ENCODE measurements at regions not wholly inside any gene's neighbourhood (a gene's known extent, or its start where the extent isn't known, plus 50 kb on each side); places are given as distances from the start of the nearest gene placed in this dataset.
"Not testable (repeated sequence)": the region's sequence is repeated elsewhere in the genome, so short reads cannot be mapped to it uniquely, and the experiment has no call there.

DNA sequence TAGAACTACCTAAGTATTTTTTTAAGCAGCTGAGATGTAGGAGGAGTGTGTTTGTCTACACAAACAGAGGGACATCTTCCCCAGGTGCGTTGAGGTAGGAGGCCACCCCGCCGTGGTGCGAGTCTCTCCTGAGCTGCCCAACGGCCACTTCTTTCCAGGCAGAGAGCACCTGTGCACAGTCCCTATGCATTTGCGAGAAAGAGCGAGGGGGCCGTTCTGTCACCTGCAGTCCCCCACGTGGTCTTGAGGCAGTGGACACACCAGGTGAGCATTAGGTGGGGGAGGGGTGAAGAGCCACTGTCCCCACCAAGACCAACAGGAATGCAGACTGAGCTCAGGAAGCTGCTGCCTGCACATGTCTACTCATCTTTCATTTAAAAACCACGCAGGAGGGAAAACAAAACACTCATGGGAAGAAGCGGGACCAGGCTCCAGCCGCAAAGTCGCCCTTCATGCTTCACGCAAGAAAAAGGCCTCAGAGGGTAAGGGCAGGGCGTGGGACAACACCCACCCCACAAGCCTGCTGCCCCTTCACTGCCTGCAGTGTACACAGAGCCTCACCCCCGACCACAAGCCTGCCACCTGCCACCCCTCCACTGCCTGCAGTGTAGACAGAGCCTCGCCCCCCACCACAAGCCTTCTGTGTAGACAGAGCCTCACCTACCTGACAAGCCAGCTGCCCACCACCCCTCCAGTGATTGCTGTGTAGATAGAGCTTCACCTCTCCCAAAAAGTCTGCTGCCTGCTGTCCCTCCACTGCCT is 142.0 kb downstream of the DLL1 start:
- DNase-seq (no peak), ATAC-seq (no peak)
- Histone ChIP-seq H3K27me3 (peaks cover 3% of the 10 kb centered on the region), H3K9me3 (no peaks in the 10 kb centered on the region), H3K27ac (no peak overlapping the region), H3K4me1 (peaks cover 30% of the 10 kb centered on the region), H3K4me3 (no peak overlapping the region), H3K36me3 (no peaks in the 10 kb centered on the region)
- TF ChIP-seq, protein P1, sequence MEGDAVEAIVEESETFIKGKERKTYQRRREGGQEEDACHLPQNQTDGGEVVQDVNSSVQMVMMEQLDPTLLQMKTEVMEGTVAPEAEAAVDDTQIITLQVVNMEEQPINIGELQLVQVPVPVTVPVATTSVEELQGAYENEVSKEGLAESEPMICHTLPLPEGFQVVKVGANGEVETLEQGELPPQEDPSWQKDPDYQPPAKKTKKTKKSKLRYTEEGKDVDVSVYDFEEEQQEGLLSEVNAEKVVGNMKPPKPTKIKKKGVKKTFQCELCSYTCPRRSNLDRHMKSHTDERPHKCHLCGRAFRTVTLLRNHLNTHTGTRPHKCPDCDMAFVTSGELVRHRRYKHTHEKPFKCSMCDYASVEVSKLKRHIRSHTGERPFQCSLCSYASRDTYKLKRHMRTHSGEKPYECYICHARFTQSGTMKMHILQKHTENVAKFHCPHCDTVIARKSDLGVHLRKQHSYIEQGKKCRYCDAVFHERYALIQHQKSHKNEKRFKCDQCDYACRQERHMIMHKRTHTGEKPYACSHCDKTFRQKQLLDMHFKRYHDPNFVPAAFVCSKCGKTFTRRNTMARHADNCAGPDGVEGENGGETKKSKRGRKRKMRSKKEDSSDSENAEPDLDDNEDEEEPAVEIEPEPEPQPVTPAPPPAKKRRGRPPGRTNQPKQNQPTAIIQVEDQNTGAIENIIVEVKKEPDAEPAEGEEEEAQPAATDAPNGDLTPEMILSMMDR (IDR thresholded peaks at IDR 0.05) = no peak
- intact Hi-C loops (cut with DNase I) = no loop called here

DNA sequence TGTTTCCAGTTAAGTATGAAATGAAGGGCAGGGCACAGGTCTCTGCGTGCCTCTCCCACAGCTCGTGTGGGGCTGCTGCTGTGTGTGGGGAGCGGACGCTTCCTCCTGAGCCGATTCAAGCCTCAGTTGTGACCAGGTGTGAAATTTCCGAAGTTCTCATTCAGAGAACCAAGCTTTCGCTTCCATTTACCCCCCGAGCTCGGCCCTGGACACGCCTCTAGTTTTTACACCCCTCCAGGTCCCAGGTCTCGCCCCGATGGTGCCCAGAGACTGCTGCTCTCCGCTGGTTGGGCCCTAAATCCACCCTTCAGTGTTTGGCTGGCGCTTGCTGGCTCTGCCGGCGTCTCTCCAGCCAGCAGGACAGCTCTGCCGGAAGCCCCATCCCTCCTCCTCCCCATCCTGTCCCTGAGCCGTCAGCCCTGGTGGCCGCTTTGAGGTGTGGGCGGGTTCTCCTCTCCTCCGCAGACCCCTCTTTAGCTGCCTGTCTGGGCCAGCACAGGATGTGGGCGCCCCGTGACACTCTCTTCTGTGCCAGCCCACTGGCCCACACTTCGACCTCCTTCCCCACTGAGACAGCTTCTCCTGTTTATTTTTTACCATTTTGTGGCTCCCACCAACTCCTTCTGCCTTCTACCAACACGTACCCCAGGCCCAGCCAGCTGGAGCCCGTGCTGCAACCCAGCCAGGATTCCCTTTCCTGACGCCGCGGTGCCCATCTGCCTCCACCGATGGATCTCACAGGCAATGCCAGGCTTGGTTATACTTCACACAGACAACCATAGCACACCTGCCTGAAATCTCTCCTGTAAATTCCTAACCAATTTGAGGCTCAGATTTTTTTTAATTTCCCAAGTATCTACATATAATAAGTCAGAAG is 142.8 kb downstream of the DLL1 start:
- DNase-seq (no peak), ATAC-seq (peak; percentile 54)
- Histone ChIP-seq H3K27ac (peak overlapping the region; percentile 13), H3K4me1 (peaks cover 27% of the 10 kb centered on the region), H3K9me3 (no peaks in the 10 kb centered on the region), H3K27me3 (peaks cover 3% of the 10 kb centered on the region), H3K36me3 (no peaks in the 10 kb centered on the region), H3K4me3 (no peak overlapping the region)
- intact Hi-C loops (cut with DNase I) = no loop called here
- TF ChIP-seq, protein P1 (IDR thresholded peaks at IDR 0.05) = no peak

DNA sequence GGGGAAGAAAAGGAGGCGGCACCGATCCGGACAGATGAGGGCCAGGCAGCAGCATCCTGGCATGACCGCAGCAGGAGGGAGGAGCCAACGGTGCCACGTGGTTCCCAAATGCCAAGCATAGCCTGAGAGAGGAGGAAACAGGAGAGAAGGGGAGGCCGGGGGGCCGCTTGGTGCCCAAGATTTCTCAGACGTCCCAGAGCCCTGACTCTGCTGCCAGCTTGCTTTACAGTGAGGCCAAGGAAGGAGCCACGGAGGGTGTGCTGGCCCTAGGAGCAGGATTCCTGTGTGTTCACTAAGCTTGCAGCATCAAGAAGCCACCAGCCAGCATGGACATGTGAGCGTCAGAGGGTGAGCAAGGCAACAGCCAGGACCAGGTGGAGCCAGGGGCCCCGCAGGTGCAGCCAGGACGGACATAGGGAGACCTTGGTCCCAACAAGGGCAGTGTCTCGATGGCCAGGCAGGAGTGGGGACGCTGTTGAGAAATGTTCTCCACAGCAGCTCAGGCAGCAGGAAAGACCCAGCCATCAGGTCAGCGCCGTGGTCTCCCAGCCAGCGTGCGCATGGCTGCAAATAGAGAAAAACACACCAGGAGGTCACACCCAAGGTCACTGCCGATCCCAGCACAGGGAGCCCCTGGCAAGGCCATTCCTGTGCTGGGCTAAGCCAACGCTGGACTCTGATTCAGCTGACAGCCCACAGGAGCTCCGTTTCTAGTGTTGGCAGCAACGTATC is 143.7 kb downstream of the DLL1 start:
- Histone ChIP-seq H3K4me3 (no peak overlapping the region), H3K9me3 (no peaks in the 10 kb centered on the region), H3K27ac (no peak overlapping the region), H3K4me1 (peaks cover 20% of the 10 kb centered on the region), H3K27me3 (peaks cover 3% of the 10 kb centered on the region), H3K36me3 (no peaks in the 10 kb centered on the region)
- ATAC-seq (no peak), DNase-seq (no peak)
- TF ChIP-seq, protein P1 (IDR thresholded peaks at IDR 0.05) = no peak
- intact Hi-C loops (cut with DNase I) = no loop called here

DNA sequence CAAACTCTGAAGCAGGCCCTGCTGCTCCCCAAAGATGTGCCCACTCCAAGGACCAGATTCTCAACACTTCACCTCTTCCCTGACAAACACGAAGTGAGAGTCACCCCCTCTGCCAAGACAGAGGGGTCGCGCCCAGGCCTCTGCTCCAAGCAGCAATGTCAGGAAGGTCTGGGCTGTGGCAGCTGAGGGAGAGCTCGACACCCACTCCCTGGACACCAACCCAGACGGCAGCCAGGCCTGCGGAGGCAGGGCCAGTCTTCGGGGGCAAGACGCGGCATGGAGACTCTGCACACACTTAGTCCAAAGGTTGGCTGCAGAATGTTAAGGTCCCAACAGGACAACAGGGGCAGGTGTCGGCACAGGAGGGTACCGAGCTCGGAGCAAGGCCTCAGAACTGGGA is 144.2 kb downstream of the DLL1 start:
- DNase-seq = peak; percentile 51

DNA sequence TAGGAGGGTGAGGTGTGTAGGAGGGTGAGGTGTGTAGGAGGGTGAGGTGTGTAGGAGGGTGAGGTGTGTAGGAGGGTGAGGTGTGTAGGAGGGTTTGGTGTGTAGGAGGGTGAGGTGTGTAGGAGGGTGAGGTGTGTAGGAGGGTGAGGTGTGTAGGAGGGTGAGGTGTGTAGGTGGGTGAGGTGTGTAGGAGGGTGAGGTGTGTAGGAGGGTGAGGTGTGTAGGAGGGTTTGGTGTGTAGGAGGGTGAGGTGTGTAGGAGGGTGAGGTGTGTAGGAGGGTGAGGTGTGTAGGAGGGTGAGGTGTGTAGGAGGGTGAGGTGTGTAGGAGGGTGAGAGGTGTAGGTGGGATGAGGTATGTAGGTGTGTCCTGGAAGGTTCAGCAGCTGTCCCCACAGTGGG is 144.7 kb downstream of the DLL1 start:
- intact Hi-C loops (cut with DNase I); H3K27ac ChIP-seq; H3K36me3 ChIP-seq; H3K4me3 ChIP-seq; ATAC-seq; H3K9me3 ChIP-seq; H3K27me3 ChIP-seq: not testable (repeated sequence)
- peaks cover 14% of the 10 kb centered on the region for H3K4me1 ChIP-seq
- peak; percentile 16 for DNase-seq

More for the DNA sequence above, 144.2 kb downstream of the DLL1 start:
- Histone ChIP-seq H3K9me3 (no peaks in the 10 kb centered on the region), H3K4me1 (peaks cover 14% of the 10 kb centered on the region), H3K36me3 (no peaks in the 10 kb centered on the region), H3K27me3 (no peaks in the 10 kb centered on the region), H3K4me3 (no peak overlapping the region), H3K27ac (no peak overlapping the region)
- intact Hi-C loops (cut with DNase I) = no loop called here
- no peak for ATAC-seq
- TF ChIP-seq, protein P1 (IDR thresholded peaks at IDR 0.05) = no peak

DNA sequence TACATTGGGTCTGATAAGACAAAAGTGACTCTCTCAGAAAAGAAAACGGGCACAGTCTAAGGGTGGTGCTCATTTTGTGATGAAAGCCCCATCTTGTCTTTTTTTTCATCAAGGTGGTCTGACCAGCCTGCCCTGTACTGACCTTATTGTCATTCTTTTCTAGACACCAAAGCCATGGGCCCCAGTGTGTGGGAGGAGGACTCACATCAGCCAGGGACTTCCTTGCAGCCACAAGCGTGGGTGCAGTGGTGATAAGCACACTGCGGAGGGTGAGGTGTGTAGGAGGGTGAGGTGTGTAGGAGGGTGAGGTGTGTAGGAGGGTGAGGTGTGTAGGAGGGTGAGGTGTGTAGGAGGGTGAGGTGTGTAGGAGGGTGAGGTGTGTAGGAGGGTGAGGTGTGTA is 145.2 kb downstream of the DLL1 start:
- DNase-seq = peak; percentile 21
- peaks cover 14% of the 10 kb centered on the region for H3K4me1 ChIP-seq
- intact Hi-C loops (cut with DNase I); H3K36me3 ChIP-seq; H3K27ac ChIP-seq; ATAC-seq; H3K4me3 ChIP-seq; H3K27me3 ChIP-seq; H3K9me3 ChIP-seq: not testable (repeated sequence)

All from upper lobe of right lung (tissue), 1 donor.